ENCODE measurements at regions not wholly inside any gene's neighbourhood (a gene's known extent, or its start where the extent isn't known, plus 50 kb on each side); places are given as distances from the start of the nearest gene placed in this dataset.
A peak's percentile ranks its signal among the peaks of the same experiment; 100 is the strongest.

DNA sequence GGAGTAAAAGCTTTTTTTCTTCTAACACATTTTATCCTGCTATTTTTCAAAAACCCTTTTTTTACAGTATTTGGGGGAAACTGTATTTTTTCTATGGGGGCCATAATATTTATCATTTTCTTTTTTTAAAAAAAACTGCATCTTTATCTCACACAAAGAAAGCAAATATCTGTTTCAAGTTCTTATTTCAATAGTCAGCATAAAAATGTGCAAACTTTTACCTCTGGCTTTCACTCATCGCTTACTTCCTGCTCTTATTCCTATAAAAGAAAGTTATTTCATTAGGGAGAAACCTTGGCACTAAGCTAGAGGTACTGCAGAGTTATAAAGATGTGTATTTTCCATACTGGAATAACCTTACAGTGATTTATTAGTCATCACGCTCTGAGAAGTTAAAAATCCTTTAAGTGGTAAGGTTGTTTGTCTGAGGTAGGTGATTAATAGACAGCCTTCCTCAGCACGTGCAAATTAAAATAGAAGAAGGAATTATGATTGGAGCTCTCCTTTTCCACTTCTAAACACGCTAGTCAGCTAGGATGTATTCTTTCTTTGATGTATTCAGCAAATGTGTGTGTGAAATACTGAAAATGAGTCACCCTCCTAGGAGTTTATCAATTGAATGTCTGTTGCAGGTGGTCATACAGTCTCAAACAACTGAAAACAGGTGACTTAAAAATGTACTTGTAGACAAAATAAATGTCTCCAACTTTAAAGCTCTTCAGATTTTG is 461.0 kb downstream of the GXYLT1 start:
- Histone ChIP-seq H2AFZ (ENCODE audit: low read depth, low read length) (no peak overlapping the region), H3K9ac (ENCODE audit: low read length) (no peak overlapping the region), H3K4me1 (ENCODE audit: low read length) (peaks cover 20% of the 10 kb centered on the region), H3K4me2 (ENCODE audit: low read length) (peak overlapping the region; percentile 49), H3K36me3 (replicated peaks; ENCODE audit: low read depth, low read length) (no peaks in the 10 kb centered on the region), H3K27me3 (ENCODE audit: low read depth, low read length) (no peaks in the 10 kb centered on the region), H3K27ac (ENCODE audit: low read length) (no peak overlapping the region), H3K9me3 (ENCODE audit: insufficient read depth, low read length) (no peaks in the 10 kb centered on the region), H3K4me3 (ENCODE audit: low read length) (no peak overlapping the region), H4K20me1 (ENCODE audit: insufficient read depth, low read length) (no peaks in the 10 kb centered on the region), H3K79me2 (ENCODE audit: low read length) (no peaks in the 10 kb centered on the region)
- TF ChIP-seq, protein P1, sequence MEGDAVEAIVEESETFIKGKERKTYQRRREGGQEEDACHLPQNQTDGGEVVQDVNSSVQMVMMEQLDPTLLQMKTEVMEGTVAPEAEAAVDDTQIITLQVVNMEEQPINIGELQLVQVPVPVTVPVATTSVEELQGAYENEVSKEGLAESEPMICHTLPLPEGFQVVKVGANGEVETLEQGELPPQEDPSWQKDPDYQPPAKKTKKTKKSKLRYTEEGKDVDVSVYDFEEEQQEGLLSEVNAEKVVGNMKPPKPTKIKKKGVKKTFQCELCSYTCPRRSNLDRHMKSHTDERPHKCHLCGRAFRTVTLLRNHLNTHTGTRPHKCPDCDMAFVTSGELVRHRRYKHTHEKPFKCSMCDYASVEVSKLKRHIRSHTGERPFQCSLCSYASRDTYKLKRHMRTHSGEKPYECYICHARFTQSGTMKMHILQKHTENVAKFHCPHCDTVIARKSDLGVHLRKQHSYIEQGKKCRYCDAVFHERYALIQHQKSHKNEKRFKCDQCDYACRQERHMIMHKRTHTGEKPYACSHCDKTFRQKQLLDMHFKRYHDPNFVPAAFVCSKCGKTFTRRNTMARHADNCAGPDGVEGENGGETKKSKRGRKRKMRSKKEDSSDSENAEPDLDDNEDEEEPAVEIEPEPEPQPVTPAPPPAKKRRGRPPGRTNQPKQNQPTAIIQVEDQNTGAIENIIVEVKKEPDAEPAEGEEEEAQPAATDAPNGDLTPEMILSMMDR (IDR thresholded peaks at IDR 0.05; ENCODE audit: low read depth, low read length): no peak
- TF ChIP-seq EZH2phosphoT487 (IDR thresholded peaks at IDR 0.05; ENCODE audit: low read depth): no peak

- H2AFZ ChIP-seq (ENCODE audit: low read depth, low read length): no peak overlapping the region
- no peaks in the 10 kb centered on the region for H3K9me3 ChIP-seq (ENCODE audit: insufficient read depth, low read length)
- no peak overlapping the region for H3K27ac ChIP-seq (ENCODE audit: low read length)
- no peaks in the 10 kb centered on the region for H3K79me2 ChIP-seq (ENCODE audit: low read length)
- peaks cover 20% of the 10 kb centered on the region for H3K4me1 ChIP-seq (ENCODE audit: low read length)
- H4K20me1 ChIP-seq (ENCODE audit: insufficient read depth, low read length): no peaks in the 10 kb centered on the region
- H3K4me2 ChIP-seq (ENCODE audit: low read length): peak overlapping the region; percentile 49
- no peaks in the 10 kb centered on the region for H3K36me3 ChIP-seq (replicated peaks; ENCODE audit: low read depth, low read length)
- no peak overlapping the region for H3K4me3 ChIP-seq (ENCODE audit: low read length)
- no peaks in the 10 kb centered on the region for H3K27me3 ChIP-seq (ENCODE audit: low read depth, low read length)
- no peak overlapping the region for H3K9ac ChIP-seq (ENCODE audit: low read length)
- no peak for TF ChIP-seq EZH2phosphoT487 (IDR thresholded peaks at IDR 0.05; ENCODE audit: low read depth)
- TF ChIP-seq, protein P1 (IDR thresholded peaks at IDR 0.05; ENCODE audit: low read depth, low read length): no peak
Observed at GRCh38 chr12:41683023-41683422, 461.7 kb downstream of the GXYLT1 start.

DNA sequence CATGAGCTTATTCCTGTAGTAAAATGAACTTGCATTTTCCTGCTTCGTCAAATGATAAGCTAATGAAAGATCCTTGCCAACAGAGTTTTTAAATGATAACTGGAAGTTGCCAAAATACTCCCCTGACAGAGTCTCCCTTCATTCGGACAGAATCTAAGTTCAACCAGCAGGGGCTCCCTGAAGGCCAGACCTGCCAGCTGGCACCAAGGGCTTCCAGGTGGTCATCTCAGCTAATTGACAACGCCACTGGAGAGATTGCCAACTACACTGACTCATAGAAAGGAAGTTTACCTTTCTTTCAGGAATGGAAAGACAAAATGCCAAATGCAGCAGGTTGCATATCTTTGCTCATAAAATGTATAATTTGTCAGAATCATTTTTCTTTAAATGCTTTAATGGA is 462.8 kb downstream of the GXYLT1 start:
- no peaks in the 10 kb centered on the region for H4K20me1 ChIP-seq (ENCODE audit: insufficient read depth, low read length)
- no peaks in the 10 kb centered on the region for H3K79me2 ChIP-seq (ENCODE audit: low read length)
- TF ChIP-seq EZH2phosphoT487 (IDR thresholded peaks at IDR 0.05; ENCODE audit: low read depth): no peak
- TF ChIP-seq, protein P1 (IDR thresholded peaks at IDR 0.05; ENCODE audit: low read depth, low read length): no peak
- no peak overlapping the region for H3K27ac ChIP-seq (ENCODE audit: low read length)
- no peak overlapping the region for H3K9ac ChIP-seq (ENCODE audit: low read length)
- no peak overlapping the region for H2AFZ ChIP-seq (ENCODE audit: low read depth, low read length)
- H3K27me3 ChIP-seq (ENCODE audit: low read depth, low read length): no peaks in the 10 kb centered on the region
- peaks cover 20% of the 10 kb centered on the region for H3K4me1 ChIP-seq (ENCODE audit: low read length)
- H3K4me3 ChIP-seq (ENCODE audit: low read length): no peak overlapping the region
- no peaks in the 10 kb centered on the region for H3K36me3 ChIP-seq (replicated peaks; ENCODE audit: low read depth, low read length)
- no peak overlapping the region for H3K4me2 ChIP-seq (ENCODE audit: low read length)
- H3K9me3 ChIP-seq (ENCODE audit: insufficient read depth, low read length): no peaks in the 10 kb centered on the region

GRCh38 chr12:41680155-41680554 is 464.5 kb downstream of the GXYLT1 start:
- H3K4me3 ChIP-seq (ENCODE audit: low read length): no peak overlapping the region
- no peaks in the 10 kb centered on the region for H3K36me3 ChIP-seq (replicated peaks; ENCODE audit: low read depth, low read length)
- no peak overlapping the region for H3K9ac ChIP-seq (ENCODE audit: low read length)
- H3K4me1 ChIP-seq (ENCODE audit: low read length): peaks cover 20% of the 10 kb centered on the region
- TF ChIP-seq, protein P1 (IDR thresholded peaks at IDR 0.05; ENCODE audit: low read depth, low read length): no peak
- H4K20me1 ChIP-seq (ENCODE audit: insufficient read depth, low read length): no peaks in the 10 kb centered on the region
- no peak overlapping the region for H3K27ac ChIP-seq (ENCODE audit: low read length)
- H3K79me2 ChIP-seq (ENCODE audit: low read length): no peaks in the 10 kb centered on the region
- H3K9me3 ChIP-seq (ENCODE audit: insufficient read depth, low read length): no peaks in the 10 kb centered on the region
- H2AFZ ChIP-seq (ENCODE audit: low read depth, low read length): no peak overlapping the region
- no peak overlapping the region for H3K4me2 ChIP-seq (ENCODE audit: low read length)
- no peaks in the 10 kb centered on the region for H3K27me3 ChIP-seq (ENCODE audit: low read depth, low read length)
